HEK293 (cell line): ENCODE measurements at regions not wholly inside any gene's neighbourhood (a gene's known extent, or its start where the extent isn't known, plus 50 kb on each side); places are given as distances from the start of the nearest gene placed in this dataset.

ENCODE experiments used
- CTCF ChIA-PET: fragments of 350-600 bp; formaldehyde crosslinking; extraction: SDS; loops from one replicate; lab custom pipeline; 2021; ENCODE audit warnings: antibody characterized with exemption; lab: Yijun Ruan, JAX
- POLR2A ChIA-PET: fragments of 300-600 bp; formaldehyde crosslinking; extraction: SDS; loops from one replicate; lab custom pipeline; 2020; ENCODE audit warnings: antibody characterized with exemption, inconsistent platforms; lab: Yijun Ruan, JAX
- H3K27ac ChIP-seq: fragments of 200-500 bp; sonication (Bioruptor generic); 2 replicates; pipeline ENCODE4 v1.5.1; 2014; ENCODE audit warnings: low read depth, low read length, control low read depth, inconsistent platforms; ENCODE audit errors: extremely low read depth
- H3K36me3 ChIP-seq, 2 experiments: fragments of 200-500 bp in 1 of 2; sonication (Bioruptor generic) in 1 of 2; 1 replicate in 1 of 2; 2 replicates in 1 of 2; pipeline ENCODE4 v1.5.1; 2014 to 2017; ENCODE audit warnings: inconsistent platforms in 2 of 2, low read length in 2 of 2; ENCODE audit not compliant: control insufficient read depth in 2 of 2, insufficient read depth in 1 of 2
- H3K4me1 ChIP-seq: fragments of 200-500 bp; sonication (Bioruptor generic); 2 replicates; pipeline ENCODE4 v1.5.1; 2014; ENCODE audit warnings: mild to moderate bottlenecking, low read length, inconsistent platforms; ENCODE audit not compliant: control insufficient read depth, insufficient read depth
- H3K4me3 ChIP-seq: 2 replicates; pipeline ENCODE4 v1.5.1; 2011; ENCODE audit warnings: low read depth, mild to moderate bottlenecking, control low read depth, low read length, moderate library complexity
- H3K9me3 ChIP-seq: fragments of 200-500 bp; sonication (Bioruptor generic); 2 replicates; pipeline ENCODE4 v1.5.1; 2014; ENCODE audit warnings: low read depth, low read length, inconsistent platforms; ENCODE audit not compliant: control insufficient read depth, insufficient read depth
- BCL11A ChIP-seq: fragments of 450-650 bp; formaldehyde crosslinking; IDR thresholded peaks from 2 replicates; pipeline ENCODE4 v1.5.1; 2016; ENCODE audit warnings: low read depth, missing biosample characterization, missing genetic modification characterization
- KLF10 ChIP-seq: fragments of 450-650 bp; IDR thresholded peaks from 2 replicates; pipeline ENCODE4 v1.5.1; 2018; ENCODE audit warnings: missing biosample characterization, mild to moderate bottlenecking, missing genetic modification characterization
- REPIN1 ChIP-seq: fragments of 450-650 bp; formaldehyde crosslinking; IDR thresholded peaks from 2 replicates; pipeline ENCODE4 v1.5.1; 2017; ENCODE audit warnings: missing biosample characterization, missing genetic modification characterization, low read depth
- SCRT2 ChIP-seq: fragments of 450-650 bp; formaldehyde crosslinking; IDR thresholded peaks from 2 replicates; pipeline ENCODE4 v1.5.1; 2016; ENCODE audit warnings: missing biosample characterization, missing genetic modification characterization
- SETDB1 ChIP-seq: IDR thresholded peaks from one replicate; pipeline ENCODE4 v1.6.1; 2017; ENCODE audit warnings: mild to moderate bottlenecking, low read length, moderate library complexity, mixed read lengths; ENCODE audit not compliant: insufficient read length
- TRIM28 ChIP-seq: IDR thresholded peaks from 2 replicates; pipeline ENCODE4 v1.6.1; 2011; ENCODE audit warnings: low read length, control low read depth, borderline replicate concordance
- ZBTB26 ChIP-seq: fragments of 450-650 bp; formaldehyde crosslinking; optimal IDR thresholded peaks from 2 replicates; pipeline ENCODE3; 2016; ENCODE audit warnings: missing biosample characterization, mild to moderate bottlenecking, missing genetic modification characterization
- ZEB2 ChIP-seq: fragments of 450-650 bp; formaldehyde crosslinking; IDR thresholded peaks from 2 replicates; pipeline ENCODE4 v1.5.1; 2016; ENCODE audit warnings: missing biosample characterization, missing genetic modification characterization
- ZFP41 ChIP-seq: fragments of 450-650 bp; formaldehyde crosslinking; IDR thresholded peaks from 2 replicates; pipeline ENCODE4 v1.5.1; 2016; ENCODE audit warnings: missing biosample characterization, missing genetic modification characterization, borderline replicate concordance
- ZNF184 ChIP-seq: fragments of 450-650 bp; IDR thresholded peaks from 2 replicates; pipeline ENCODE4 v1.5.1; 2018; ENCODE audit warnings: missing biosample characterization, mild to moderate bottlenecking, missing genetic modification characterization
- ZNF302 ChIP-seq: fragments of 450-650 bp; formaldehyde crosslinking; IDR thresholded peaks from 2 replicates; pipeline ENCODE4 v1.5.1; 2016; ENCODE audit warnings: missing biosample characterization, missing genetic modification characterization, low read depth
- ZNF510 ChIP-seq: fragments of 450-650 bp; formaldehyde crosslinking; IDR thresholded peaks from 2 replicates; pipeline ENCODE4 v1.5.1; 2018; ENCODE audit warnings: mild to moderate bottlenecking, missing genetic modification characterization, missing biosample characterization; ENCODE audit not compliant: insufficient replicate concordance
- ZNF549 ChIP-seq: fragments of 450-650 bp; IDR thresholded peaks from 2 replicates; pipeline ENCODE4 v1.5.1; 2018; ENCODE audit warnings: missing biosample characterization, missing genetic modification characterization, mild to moderate bottlenecking, inconsistent platforms, moderate library complexity
- ZNF560 ChIP-seq: fragments of 450-650 bp; formaldehyde crosslinking; IDR thresholded peaks from 2 replicates; pipeline ENCODE4 v1.5.1; 2017; ENCODE audit warnings: missing biosample characterization, missing genetic modification characterization, borderline replicate concordance
- ZNF623 ChIP-seq: fragments of 450-650 bp; formaldehyde crosslinking; IDR thresholded peaks from 2 replicates; pipeline ENCODE4 v1.5.1; 2016; ENCODE audit warnings: missing biosample characterization, missing genetic modification characterization
- ZNF626 ChIP-seq: fragments of 450-650 bp; sonication (Bioruptor Pico); formaldehyde crosslinking; IDR thresholded peaks from 2 replicates; pipeline ENCODE4 v1.5.1; 2018; ENCODE audit warnings: missing biosample characterization, missing genetic modification characterization, inconsistent platforms
- ZNF645 ChIP-seq: fragments of 450-650 bp; formaldehyde crosslinking; IDR thresholded peaks from 2 replicates; pipeline ENCODE4; 2016; ENCODE audit warnings: missing biosample characterization, missing genetic modification characterization
- ZNF670 ChIP-seq: fragments of 450-650 bp; formaldehyde crosslinking; IDR thresholded peaks from 2 replicates; pipeline ENCODE4 v1.5.1; 2016; ENCODE audit warnings: missing biosample characterization, missing genetic modification characterization, low read depth
- ZNF701 ChIP-seq: fragments of 450-650 bp; formaldehyde crosslinking; IDR thresholded peaks from 2 replicates; pipeline ENCODE4 v1.5.1; 2016; ENCODE audit warnings: missing biosample characterization, missing genetic modification characterization
- ZSCAN23 ChIP-seq: fragments of 450-650 bp; formaldehyde crosslinking; IDR thresholded peaks from 2 replicates; pipeline ENCODE4 v1.5.1; 2016; ENCODE audit warnings: missing biosample characterization, missing genetic modification characterization
- TF ChIP-seq, protein P1 (sequence below): fragments of 450-650 bp; formaldehyde crosslinking; IDR thresholded peaks from 2 replicates; pipeline ENCODE4 v1.5.1; 2016; ENCODE audit warnings: missing biosample characterization, missing genetic modification characterization, borderline replicate concordance
- TF ChIP-seq, protein P2 (sequence below): fragments of 450-650 bp; formaldehyde crosslinking; conservative IDR thresholded peaks from 2 replicates; pipeline ENCODE4 v1.5.1; 2016; ENCODE audit warnings: low read depth, missing biosample characterization, missing genetic modification characterization
- TF ChIP-seq, protein P3 (sequence below): fragments of 450-650 bp; formaldehyde crosslinking; IDR thresholded peaks from 2 replicates; pipeline ENCODE4 v1.5.1; 2017; ENCODE audit warnings: missing biosample characterization, missing genetic modification characterization

GRCh38 chr14:44778604-44779003, 183.1 kb downstream of the KLHL28 start (continued):
- TF ChIP-seq, protein P1, sequence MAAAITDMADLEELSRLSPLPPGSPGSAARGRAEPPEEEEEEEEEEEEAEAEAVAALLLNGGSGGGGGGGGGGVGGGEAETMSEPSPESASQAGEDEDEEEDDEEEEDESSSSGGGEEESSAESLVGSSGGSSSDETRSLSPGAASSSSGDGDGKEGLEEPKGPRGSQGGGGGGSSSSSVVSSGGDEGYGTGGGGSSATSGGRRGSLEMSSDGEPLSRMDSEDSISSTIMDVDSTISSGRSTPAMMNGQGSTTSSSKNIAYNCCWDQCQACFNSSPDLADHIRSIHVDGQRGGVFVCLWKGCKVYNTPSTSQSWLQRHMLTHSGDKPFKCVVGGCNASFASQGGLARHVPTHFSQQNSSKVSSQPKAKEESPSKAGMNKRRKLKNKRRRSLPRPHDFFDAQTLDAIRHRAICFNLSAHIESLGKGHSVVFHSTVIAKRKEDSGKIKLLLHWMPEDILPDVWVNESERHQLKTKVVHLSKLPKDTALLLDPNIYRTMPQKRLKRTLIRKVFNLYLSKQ, result no peak
- TF ChIP-seq ZNF626 (tag by site-specific recombination) (no peak), ZBTB26 (no peak), ZNF701 (tag by site-specific recombination) (no peak), ZSCAN23 (tag by site-specific recombination) (no peak), KLF10 (tag by site-specific recombination) (no peak), BCL11A (tag by site-specific recombination) (no peak)
- TF ChIP-seq, protein P2, sequence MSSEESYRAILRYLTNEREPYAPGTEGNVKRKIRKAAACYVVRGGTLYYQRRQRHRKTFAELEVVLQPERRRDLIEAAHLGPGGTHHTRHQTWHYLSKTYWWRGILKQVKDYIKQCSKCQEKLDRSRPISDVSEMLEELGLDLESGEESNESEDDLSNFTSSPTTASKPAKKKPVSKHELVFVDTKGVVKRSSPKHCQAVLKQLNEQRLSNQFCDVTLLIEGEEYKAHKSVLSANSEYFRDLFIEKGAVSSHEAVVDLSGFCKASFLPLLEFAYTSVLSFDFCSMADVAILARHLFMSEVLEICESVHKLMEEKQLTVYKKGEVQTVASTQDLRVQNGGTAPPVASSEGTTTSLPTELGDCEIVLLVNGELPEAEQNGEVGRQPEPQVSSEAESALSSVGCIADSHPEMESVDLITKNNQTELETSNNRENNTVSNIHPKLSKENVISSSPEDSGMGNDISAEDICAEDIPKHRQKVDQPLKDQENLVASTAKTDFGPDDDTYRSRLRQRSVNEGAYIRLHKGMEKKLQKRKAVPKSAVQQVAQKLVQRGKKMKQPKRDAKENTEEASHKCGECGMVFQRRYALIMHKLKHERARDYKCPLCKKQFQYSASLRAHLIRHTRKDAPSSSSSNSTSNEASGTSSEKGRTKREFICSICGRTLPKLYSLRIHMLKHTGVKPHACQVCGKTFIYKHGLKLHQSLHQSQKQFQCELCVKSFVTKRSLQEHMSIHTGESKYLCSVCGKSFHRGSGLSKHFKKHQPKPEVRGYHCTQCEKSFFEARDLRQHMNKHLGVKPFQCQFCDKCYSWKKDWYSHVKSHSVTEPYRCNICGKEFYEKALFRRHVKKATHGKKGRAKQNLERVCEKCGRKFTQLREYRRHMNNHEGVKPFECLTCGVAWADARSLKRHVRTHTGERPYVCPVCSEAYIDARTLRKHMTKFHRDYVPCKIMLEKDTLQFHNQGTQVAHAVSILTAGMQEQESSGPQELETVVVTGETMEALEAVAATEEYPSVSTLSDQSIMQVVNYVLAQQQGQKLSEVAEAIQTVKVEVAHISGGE (tag by site-specific recombination), result no peak
- TF ChIP-seq, protein P3, sequence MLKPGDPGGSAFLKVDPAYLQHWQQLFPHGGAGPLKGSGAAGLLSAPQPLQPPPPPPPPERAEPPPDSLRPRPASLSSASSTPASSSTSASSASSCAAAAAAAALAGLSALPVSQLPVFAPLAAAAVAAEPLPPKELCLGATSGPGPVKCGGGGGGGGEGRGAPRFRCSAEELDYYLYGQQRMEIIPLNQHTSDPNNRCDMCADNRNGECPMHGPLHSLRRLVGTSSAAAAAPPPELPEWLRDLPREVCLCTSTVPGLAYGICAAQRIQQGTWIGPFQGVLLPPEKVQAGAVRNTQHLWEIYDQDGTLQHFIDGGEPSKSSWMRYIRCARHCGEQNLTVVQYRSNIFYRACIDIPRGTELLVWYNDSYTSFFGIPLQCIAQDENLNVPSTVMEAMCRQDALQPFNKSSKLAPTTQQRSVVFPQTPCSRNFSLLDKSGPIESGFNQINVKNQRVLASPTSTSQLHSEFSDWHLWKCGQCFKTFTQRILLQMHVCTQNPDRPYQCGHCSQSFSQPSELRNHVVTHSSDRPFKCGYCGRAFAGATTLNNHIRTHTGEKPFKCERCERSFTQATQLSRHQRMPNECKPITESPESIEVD (tag by site-specific recombination), result no peak

DNA sequence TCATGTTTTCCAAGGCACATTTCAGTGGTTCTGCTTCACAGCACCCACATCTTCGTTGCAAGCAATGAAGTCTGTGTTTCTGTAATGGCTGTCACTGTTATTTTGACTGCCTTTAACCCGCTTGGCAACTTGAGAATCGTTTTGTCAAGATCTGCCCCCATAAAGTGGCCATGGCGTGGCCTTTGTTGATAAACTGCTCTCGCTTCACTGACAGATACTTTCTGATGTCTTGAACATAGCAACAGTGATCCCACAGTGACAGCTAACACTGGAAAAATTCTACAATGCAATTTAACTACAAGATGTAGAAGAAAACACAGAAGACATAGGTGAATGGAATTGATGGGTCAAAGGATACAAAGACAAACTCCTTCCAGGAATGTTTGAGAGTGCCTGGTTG, 184.2 kb downstream of the KLHL28 start:
- Histone ChIP-seq H3K27ac (no peak overlapping the region), H3K4me1 (no peaks in the 10 kb centered on the region), H3K9me3 (no peaks in the 10 kb centered on the region), H3K4me3 (no peak overlapping the region), H3K36me3 (no peaks in the 10 kb centered on the region)
- TF ChIP-seq ZFP41, result no peak
- TF ChIP-seq TRIM28, result no peak
- TF ChIP-seq ZNF184, result no peak
- no peak for TF ChIP-seq ZNF701 (tag by site-specific recombination)
- no peak for TF ChIP-seq ZNF670
- no peak for TF ChIP-seq ZNF645 (tag by site-specific recombination)
- TF ChIP-seq ZNF623, result no peak
- no peak for TF ChIP-seq ZNF549 (tag by site-specific recombination)
- TF ChIP-seq REPIN1 (tag by site-specific recombination), result no peak
- no peak for TF ChIP-seq ZEB2 (tag by site-specific recombination)
- TF ChIP-seq ZNF302 (tag by site-specific recombination), result no peak
- no peak for TF ChIP-seq ZNF560 (tag by site-specific recombination)
- no peak for TF ChIP-seq ZNF510 (tag by site-specific recombination)
- no peak for TF ChIP-seq SCRT2 (tag by site-specific recombination)
- TF ChIP-seq SETDB1, result no peak
- CTCF ChIA-PET, result no interaction called here
- POLR2A ChIA-PET, result no interaction called here
